ENCODE measurements at regions not wholly inside any gene's neighbourhood (a gene's known extent, or its start where the extent isn't known, plus 50 kb on each side); places are given as distances from the start of the nearest gene placed in this dataset.

- no peak overlapping the region for H3K4me3 ChIP-seq (ENCODE audit: low read depth, low read length)
- no peak for DNase-seq (ENCODE audit: low read depth)
- TF ChIP-seq MAX (IDR thresholded peaks at IDR 0.05; ENCODE audit: low read depth, low read length): no peak
- no peak for TF ChIP-seq POLR2A (IDR thresholded peaks at IDR 0.05; ENCODE audit: extremely low read depth, insufficient read length)
- TF ChIP-seq MYC (IDR thresholded peaks at IDR 0.05; ENCODE audit: low read depth, low read length): no peak
- TF ChIP-seq, protein P1, sequence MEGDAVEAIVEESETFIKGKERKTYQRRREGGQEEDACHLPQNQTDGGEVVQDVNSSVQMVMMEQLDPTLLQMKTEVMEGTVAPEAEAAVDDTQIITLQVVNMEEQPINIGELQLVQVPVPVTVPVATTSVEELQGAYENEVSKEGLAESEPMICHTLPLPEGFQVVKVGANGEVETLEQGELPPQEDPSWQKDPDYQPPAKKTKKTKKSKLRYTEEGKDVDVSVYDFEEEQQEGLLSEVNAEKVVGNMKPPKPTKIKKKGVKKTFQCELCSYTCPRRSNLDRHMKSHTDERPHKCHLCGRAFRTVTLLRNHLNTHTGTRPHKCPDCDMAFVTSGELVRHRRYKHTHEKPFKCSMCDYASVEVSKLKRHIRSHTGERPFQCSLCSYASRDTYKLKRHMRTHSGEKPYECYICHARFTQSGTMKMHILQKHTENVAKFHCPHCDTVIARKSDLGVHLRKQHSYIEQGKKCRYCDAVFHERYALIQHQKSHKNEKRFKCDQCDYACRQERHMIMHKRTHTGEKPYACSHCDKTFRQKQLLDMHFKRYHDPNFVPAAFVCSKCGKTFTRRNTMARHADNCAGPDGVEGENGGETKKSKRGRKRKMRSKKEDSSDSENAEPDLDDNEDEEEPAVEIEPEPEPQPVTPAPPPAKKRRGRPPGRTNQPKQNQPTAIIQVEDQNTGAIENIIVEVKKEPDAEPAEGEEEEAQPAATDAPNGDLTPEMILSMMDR (IDR thresholded peaks at IDR 0.05; ENCODE audit: low read depth, low read length): no peak
These were observed 124.7 kb downstream of the WDR11 start for GRCh38 chr10:120975868-120976225.

DNA sequence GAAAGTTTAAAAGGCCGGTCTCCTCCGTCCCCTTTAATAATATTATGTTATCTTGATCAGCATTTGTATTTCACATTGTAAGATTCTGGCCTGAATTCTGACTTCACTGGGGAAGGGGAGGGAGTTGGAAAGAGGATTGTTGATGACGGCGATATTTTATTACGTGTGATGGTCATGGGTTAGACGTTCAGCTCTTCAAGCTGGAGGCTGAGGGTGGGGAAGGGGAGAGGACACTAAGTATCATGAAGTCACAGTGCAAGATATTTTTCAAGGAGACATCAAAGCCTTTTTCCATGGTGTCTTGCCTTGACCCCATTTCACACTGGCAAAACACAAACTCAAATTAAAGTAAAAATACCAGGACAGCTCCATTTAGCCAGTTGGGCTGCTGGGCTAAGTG, 126.7 kb downstream of the WDR11 start:
- H3K4me3 ChIP-seq (ENCODE audit: low read depth, low read length): no peak overlapping the region
- no peak for DNase-seq (ENCODE audit: low read depth)
- no peak for TF ChIP-seq POLR2A (IDR thresholded peaks at IDR 0.05; ENCODE audit: extremely low read depth, insufficient read length)
- no peak for TF ChIP-seq MAX (IDR thresholded peaks at IDR 0.05; ENCODE audit: low read depth, low read length)
- TF ChIP-seq, protein P1 (IDR thresholded peaks at IDR 0.05; ENCODE audit: low read depth, low read length): no peak
- no peak for TF ChIP-seq MYC (IDR thresholded peaks at IDR 0.05; ENCODE audit: low read depth, low read length)

DNA sequence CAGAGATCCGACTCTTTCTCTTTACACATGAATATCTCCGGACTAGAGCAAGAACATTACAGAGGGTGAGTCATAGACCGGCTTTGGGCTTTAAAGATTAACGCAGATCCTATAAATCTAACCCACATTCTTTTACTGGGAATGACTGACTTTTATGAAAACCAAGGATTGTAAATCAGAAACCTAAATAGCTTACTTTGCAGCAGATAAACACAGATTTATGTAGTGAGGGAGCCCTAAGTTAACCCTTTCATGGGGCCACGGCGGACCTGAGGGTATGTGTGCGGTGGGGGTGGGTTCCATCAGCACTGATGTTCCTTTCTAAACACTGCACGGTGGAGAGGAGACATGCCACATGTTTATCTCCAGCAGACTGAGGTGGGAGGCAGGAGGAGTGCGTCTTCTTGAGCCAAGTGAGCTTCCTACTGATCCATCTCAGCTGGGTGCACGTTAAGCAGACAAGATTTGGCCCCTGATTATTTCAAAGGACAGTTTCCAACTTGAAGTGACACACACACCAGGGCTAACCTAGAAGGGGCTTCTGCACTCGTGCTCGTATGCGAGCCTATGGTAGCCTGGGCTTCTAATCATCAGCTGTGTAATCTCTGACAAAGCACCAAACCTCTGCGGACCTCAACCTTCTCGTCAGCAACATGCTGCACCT, 127.6 kb downstream of the WDR11 start:
- TF ChIP-seq, protein P1 (IDR thresholded peaks at IDR 0.05; ENCODE audit: low read depth, low read length): no peak
- TF ChIP-seq MYC (IDR thresholded peaks at IDR 0.05; ENCODE audit: low read depth, low read length): no peak
- no peak for TF ChIP-seq POLR2A (IDR thresholded peaks at IDR 0.05; ENCODE audit: extremely low read depth, insufficient read length)
- no peak for TF ChIP-seq MAX (IDR thresholded peaks at IDR 0.05; ENCODE audit: low read depth, low read length)
- no peak overlapping the region for H3K4me3 ChIP-seq (ENCODE audit: low read depth, low read length)
- DNase-seq (ENCODE audit: low read depth): no peak

GRCh38 chr10:120979435-120980278, 128.5 kb downstream of the WDR11 start:
- TF ChIP-seq, protein P1 (IDR thresholded peaks at IDR 0.05; ENCODE audit: low read depth, low read length): no peak
- no peak for TF ChIP-seq MYC (IDR thresholded peaks at IDR 0.05; ENCODE audit: low read depth, low read length)
- TF ChIP-seq POLR2A (IDR thresholded peaks at IDR 0.05; ENCODE audit: extremely low read depth, insufficient read length): no peak
- no peak for TF ChIP-seq MAX (IDR thresholded peaks at IDR 0.05; ENCODE audit: low read depth, low read length)
- H3K4me3 ChIP-seq (ENCODE audit: low read depth, low read length): no peak overlapping the region
- no peak for DNase-seq (ENCODE audit: low read depth)

DNA sequence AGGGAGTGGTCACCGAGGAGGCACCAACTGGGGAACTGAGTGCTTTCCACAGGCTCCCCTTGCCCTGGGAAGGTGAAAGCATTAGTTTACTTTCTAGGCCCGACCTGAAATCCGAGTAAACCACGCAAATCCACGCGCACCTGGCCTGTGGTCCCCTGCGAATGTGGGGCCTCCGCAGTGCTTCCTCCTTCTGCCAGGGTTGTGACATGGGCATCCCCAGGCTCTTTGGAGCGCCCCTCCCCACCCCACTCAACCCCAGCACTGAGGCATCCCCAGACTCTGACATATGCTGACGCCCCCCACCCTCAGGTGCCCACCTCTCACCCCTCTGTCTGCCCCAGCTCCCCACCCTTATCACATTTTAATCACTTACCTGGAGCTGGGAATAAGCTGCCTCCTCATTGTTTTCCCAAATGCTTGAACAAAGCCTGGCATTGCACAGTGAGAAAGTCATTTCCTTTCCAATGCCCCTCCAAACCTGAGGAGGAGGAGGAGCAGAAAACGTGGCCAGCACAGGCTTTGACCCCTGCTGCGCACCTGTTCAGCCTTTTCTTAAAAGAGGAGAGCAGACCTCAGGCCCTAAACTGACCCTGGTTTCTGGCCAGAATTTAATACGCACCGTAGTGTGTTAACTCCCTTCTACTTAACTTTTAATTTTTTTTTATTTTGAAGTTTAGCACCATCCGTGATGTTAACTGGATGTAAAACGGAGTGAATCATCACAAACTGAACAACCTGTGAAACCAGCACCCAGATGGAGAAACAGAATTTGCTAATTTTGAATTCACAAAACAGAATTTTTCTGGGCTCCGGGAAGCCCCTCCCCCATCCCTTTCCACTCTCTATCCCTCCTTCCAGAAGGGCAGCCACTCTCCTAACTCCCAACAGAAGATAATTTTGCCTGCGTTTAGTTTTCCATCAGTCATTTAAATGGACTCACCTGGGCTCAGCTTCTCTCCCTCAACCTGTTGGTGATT, 129.4 kb downstream of the WDR11 start:
- TF ChIP-seq, protein P1 (IDR thresholded peaks at IDR 0.05; ENCODE audit: low read depth, low read length): no peak
- TF ChIP-seq POLR2A (IDR thresholded peaks at IDR 0.05; ENCODE audit: extremely low read depth, insufficient read length) (no peak), MYC (IDR thresholded peaks at IDR 0.05; ENCODE audit: low read depth, low read length) (no peak), MAX (IDR thresholded peaks at IDR 0.05; ENCODE audit: low read depth, low read length) (no peak)
- H3K4me3 ChIP-seq (ENCODE audit: low read depth, low read length): no peak overlapping the region
- no peak for DNase-seq (ENCODE audit: low read depth)
